MM.1S (cell line): ENCODE measurements at regions not wholly inside any gene's neighbourhood (a gene's known extent, or its start where the extent isn't known, plus 50 kb on each side); places are given as distances from the start of the nearest gene placed in this dataset.

Experiments used
- CTCF ChIP-seq: fragments of 300-600 bp; sonication (generic); IDR thresholded peaks from 2 replicates; pipeline ENCODE4 v1.5.1; 2016; ENCODE audit warnings: antibody characterized with exemption, low read length, mixed read lengths
- EZH2 ChIP-seq: fragments of 300-600 bp; sonication (generic); optimal IDR thresholded peaks from 2 replicates; pipeline ENCODE3; 2017; ENCODE audit warnings: low read depth, mild to moderate bottlenecking, antibody characterized with exemption, low read length, mixed read lengths
- EZH2phosphoT487 ChIP-seq: fragments of 300-600 bp; sonication (generic); IDR thresholded peaks from 2 replicates; pipeline ENCODE4 v1.6.1; 2018; ENCODE audit warnings: antibody characterized with exemption, low read length

DNA sequence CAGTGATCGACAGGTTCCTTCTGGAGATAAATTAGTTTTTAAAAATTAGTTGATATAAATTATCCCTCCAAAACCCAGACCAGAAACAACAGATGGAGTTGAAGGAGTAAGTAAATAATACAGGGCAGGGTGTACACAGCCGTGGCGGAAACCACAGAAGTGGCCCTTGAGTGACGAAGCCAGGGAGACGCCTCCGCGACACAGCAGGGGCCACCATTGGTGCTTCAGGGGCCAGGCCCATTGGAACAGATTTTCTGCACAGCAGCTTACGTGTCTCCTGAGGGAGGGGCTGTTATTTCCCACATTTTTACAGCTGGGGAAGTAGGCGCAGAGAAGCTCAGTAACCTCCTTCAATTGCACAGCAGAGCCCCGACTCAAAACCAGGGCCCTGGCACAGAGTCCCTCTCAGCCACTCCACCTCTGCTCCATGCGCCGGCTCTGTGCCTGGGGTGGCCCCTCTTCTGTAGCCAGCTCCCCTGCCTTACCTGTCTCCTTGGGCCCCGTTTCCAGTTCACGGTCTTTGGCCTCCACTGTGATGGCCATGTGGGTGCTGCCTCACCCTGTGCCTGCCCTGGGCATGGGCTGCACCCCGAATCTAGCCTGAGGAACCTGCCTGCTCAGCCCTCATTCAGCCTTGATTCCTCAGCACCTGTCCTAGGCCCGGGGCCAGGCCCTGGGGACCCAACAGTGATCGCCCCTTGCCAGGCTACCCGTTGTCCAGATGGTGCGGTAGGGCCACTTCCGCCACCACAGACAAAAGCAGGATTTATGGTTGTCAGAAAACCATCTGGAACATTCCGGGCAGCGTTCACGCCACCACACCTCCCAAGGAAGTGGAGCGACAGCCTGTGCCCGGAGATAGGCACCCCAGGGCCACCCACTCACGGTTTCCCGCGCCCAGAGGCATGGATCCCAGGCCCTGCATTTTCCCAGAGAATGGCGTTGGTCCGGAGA is 128.5 kb upstream of the GSE1 start:
- TF ChIP-seq EZH2phosphoT487: no peak
- TF ChIP-seq CTCF: no peak
- TF ChIP-seq EZH2: no peak
